Right lobe of liver (tissue), 6 donors: ENCODE measurements at regions not wholly inside any gene's neighbourhood (a gene's known extent, or its start where the extent isn't known, plus 50 kb on each side); places are given as distances from the start of the nearest gene placed in this dataset.

Experiments
- ATAC-seq, 4 donors: fragments of 200-7000 bp; cut with Tn5 transposase; one replicate each; pipeline ENCODE4 v1.9.1; 2020; ENCODE audit warnings: mild to moderate bottlenecking in 4 of 4, moderate library complexity in 4 of 4
- DNase-seq, 3 donors: peaks; one replicate each; pipeline ENCODE4 v3.0.0-alpha.2; 2020
- H3K27ac ChIP-seq, 3 donors: fragments of 200-600 bp; one replicate each; pipeline ENCODE4 v1.8.0; 2022
- H3K27me3 ChIP-seq, 2 donors: fragments of 200-600 bp; one replicate each; pipeline ENCODE4 v1.8.0; 2022
- H3K36me3 ChIP-seq, 4 donors: fragments of 200-600 bp; sonication (generic) in 1 of 4; one replicate each; pipeline versions ENCODE4 v1.5.1 to v1.8.0; 2017 to 2022; ENCODE audit warnings: control low read depth in 1 of 4
- H3K4me1 ChIP-seq, 4 donors: fragments of 200-600 bp; sonication (generic) in 1 of 4; one replicate each; pipeline versions ENCODE4 v1.5.1 to v1.8.0; 2017 to 2022; ENCODE audit warnings: control low read depth in 1 of 4
- H3K4me3 ChIP-seq, 3 donors: fragments of 200-600 bp; one replicate each; pipeline ENCODE4 v1.8.0; 2022
- H3K9me3 ChIP-seq, 4 donors: fragments of 200-600 bp; sonication (generic) in 1 of 4; one replicate each; pipeline versions ENCODE4 v1.5.1 to v1.8.0; 2017 to 2022; ENCODE audit warnings: control low read depth in 1 of 4
- POLR2A ChIP-seq: fragments of 450-650 bp; IDR thresholded peaks from one replicate; pipeline ENCODE4 v1.6.1; 2017; ENCODE audit warnings: antibody characterized with exemption, mild to moderate bottlenecking
- WGBS: methylation state at CpG from one replicate; pipeline ENCODE4 v1.1.6; 2018; ENCODE audit warnings: low coverage, low lambda C conversion rate; ENCODE audit not compliant: insufficient coverage; ENCODE audit errors: missing lambda C conversion rate; 5-methylcytosine and 5-hydroxymethylcytosine counted together
- intact Hi-C, 2 donors: fragments of 100-400 bp; cut with DNase I; formaldehyde crosslinking; loops; one replicate each; pipeline versions ENCODE4 v1.11.2 to v1.14.1; 2022
- TF ChIP-seq, protein P1 (sequence below), 4 donors: fragments of 200-600 bp in 3 of 4; fragments of 450-650 bp in 1 of 4; IDR thresholded peaks; one replicate each; pipeline versions ENCODE4 v1.5.1 to v1.8.0; 2016 to 2022; ENCODE audit warnings: antibody characterized with exemption in 4 of 4, mild to moderate bottlenecking in 2 of 4
- donor health status: DM: no; HTN: yes; CAD: no.
- donor health status: DM: no; HTN: no; CAD: no.
- donor health status: DM: no; HTN: no; CAD: no.
- donor health status: DM: no; HTN: yes; CAD: no.
- donor health status: DM: no; HTN: yes; CAD: no.

DNA sequence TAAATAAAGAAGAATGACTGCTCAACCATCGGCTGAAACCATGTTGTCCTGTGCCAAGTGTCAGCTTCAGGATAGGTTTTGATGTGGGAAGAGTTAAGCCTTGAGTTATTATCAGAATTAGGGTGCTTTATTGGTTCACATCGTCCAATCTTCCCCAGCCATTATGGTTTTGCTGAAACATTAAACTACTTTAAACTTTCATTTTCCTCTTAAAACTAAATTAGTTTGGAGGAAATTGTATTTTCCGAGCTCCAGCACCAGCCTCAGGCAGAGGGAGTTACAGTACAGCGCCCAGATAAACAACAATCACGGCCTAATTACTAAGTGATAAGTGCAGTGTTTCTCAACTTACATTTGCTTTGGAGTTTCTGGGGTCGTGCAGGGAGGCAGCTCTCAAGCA, 80.2 kb downstream of the TMEM114 start:
- TF ChIP-seq POLR2A: no peak
- TF ChIP-seq, protein P1, sequence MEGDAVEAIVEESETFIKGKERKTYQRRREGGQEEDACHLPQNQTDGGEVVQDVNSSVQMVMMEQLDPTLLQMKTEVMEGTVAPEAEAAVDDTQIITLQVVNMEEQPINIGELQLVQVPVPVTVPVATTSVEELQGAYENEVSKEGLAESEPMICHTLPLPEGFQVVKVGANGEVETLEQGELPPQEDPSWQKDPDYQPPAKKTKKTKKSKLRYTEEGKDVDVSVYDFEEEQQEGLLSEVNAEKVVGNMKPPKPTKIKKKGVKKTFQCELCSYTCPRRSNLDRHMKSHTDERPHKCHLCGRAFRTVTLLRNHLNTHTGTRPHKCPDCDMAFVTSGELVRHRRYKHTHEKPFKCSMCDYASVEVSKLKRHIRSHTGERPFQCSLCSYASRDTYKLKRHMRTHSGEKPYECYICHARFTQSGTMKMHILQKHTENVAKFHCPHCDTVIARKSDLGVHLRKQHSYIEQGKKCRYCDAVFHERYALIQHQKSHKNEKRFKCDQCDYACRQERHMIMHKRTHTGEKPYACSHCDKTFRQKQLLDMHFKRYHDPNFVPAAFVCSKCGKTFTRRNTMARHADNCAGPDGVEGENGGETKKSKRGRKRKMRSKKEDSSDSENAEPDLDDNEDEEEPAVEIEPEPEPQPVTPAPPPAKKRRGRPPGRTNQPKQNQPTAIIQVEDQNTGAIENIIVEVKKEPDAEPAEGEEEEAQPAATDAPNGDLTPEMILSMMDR (IDR thresholded peaks at IDR 0.05): no peak
- H3K36me3 ChIP-seq: no peaks in the 10 kb centered on the region
- DNase-seq (no peak), ATAC-seq (no peak)
- intact Hi-C loops: no loop called here
- no peaks in the 10 kb centered on the region for H3K27me3 ChIP-seq
- H3K4me1 ChIP-seq: no peaks in the 10 kb centered on the region
- no peak overlapping the region for H3K4me3 ChIP-seq
- H3K27ac ChIP-seq: no peak overlapping the region
- no peaks in the 10 kb centered on the region for H3K9me3 ChIP-seq
- WGBS: 37% methylated on average over 6 of the region's 6 CpGs

DNA sequence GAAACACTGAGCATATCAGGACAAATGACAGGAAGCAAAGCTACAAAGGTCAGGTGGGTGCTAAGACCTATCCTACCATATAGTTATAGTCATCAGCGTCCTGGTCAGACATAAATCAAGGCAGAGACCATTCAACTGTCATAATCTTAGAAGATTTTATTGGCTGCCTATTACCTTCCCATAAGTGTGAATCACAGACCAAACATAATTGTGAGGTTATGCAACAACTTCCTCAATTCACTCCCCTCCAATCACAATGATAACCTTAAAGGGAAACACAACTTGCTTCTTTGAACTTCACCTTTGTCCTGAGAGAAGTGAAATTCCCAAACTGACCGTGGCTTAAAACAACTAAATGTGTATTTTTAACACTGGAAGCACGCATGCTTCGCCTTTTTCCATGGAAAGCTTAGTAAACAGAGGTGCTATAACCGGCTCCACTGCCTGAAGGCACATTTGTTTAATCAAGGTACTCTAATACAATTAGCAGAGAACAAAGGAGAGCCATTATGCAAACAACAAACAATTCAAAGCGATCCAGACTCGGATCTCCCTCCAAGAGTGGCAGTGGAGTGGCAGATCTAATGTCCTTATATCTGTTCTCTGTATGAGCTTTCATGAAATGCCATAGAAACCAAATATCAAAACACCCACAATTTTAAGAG, 84.9 kb downstream of the TMEM114 start:
- Histone ChIP-seq H3K9me3 (no peaks in the 10 kb centered on the region), H3K4me1 (no peaks in the 10 kb centered on the region), H3K36me3 (no peaks in the 10 kb centered on the region), H3K27ac (no peak overlapping the region), H3K27me3 (no peaks in the 10 kb centered on the region), H3K4me3 (no peak overlapping the region)
- DNase-seq (no peak), ATAC-seq (no peak)
- WGBS: 19% methylated on average over 7 of the region's 7 CpGs
- TF ChIP-seq, protein P1 (IDR thresholded peaks at IDR 0.05): no peak
- TF ChIP-seq POLR2A: no peak
- intact Hi-C loops: no loop called here

DNA sequence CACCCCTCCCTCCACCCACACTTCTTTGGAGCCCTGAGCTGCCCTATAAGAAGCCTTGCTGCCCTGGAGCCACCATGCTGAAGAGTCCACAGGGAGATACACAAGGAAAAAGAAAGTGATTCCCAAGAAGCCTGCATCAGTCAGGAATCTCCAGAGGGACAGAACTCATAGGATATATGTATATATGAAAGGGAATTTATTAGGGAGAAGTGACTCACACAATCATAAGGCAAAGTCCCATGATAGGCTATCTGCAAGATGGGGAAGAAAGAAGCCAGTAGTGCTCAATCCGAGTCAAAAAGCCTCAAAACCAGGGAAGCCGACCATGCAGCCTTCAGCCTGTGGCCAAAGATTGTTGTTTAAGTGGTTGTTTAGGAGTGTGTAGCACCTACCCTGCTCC, 87.9 kb downstream of the TMEM114 start:
- Histone ChIP-seq H3K4me1 (no peaks in the 10 kb centered on the region), H3K27ac (no peak overlapping the region), H3K9me3 (no peaks in the 10 kb centered on the region), H3K4me3 (no peak overlapping the region), H3K27me3 (no peaks in the 10 kb centered on the region), H3K36me3 (no peaks in the 10 kb centered on the region)
- intact Hi-C loops: no loop called here
- no peak for ATAC-seq
- WGBS: 13% methylated on average over 2 of the region's 2 CpGs
- TF ChIP-seq, protein P1 (IDR thresholded peaks at IDR 0.05): no peak
- TF ChIP-seq POLR2A: no peak
- DNase-seq: no peak

DNA sequence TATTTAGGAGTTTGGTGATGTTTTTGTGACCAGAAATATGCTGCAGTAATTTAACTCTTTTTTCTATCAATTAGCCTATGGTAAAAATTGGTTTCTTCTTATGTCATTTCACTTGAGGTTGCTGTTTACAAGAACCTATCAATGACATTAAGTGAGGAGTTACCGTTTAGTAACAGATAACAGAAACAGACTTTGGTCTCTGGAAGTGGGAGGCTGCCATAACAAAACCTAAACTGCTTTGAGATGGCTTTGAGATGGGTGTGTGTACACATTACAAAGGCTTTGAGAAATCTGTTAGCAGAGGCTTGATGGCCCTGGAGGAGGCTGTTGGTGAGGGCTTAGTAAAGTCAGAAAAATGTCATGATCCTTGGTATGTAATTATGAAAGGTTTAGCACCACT, 90.0 kb downstream of the TMEM114 start:
- Histone ChIP-seq H3K27ac (no peak overlapping the region), H3K27me3 (no peaks in the 10 kb centered on the region), H3K4me3 (no peak overlapping the region), H3K9me3 (no peaks in the 10 kb centered on the region), H3K36me3 (no peaks in the 10 kb centered on the region), H3K4me1 (no peaks in the 10 kb centered on the region)
- intact Hi-C loops: no loop called here
- DNase-seq: no peak
- ATAC-seq: no peak
- no peak for TF ChIP-seq POLR2A
- TF ChIP-seq, protein P1 (IDR thresholded peaks at IDR 0.05): no peak
- WGBS: 4% methylated on average over 1 of the region's 1 CpG

DNA sequence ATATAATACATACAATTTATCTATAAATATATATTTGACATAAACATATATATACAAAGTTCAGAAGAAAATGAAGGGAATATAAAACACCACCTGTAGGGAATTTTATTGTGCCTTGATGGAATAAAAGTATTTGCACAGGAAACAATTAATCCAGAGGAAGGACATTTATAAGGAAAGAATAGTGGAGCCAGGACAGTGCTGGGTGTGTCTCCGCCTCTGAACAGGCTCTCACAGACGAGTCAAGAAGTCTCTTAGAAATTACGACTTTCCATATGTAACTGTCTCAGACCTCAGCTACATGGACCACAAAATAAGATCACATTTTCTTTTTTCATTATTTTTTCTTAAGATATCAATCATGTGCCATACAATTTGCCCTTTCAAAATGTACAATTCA, 93.9 kb downstream of the TMEM114 start:
- Histone ChIP-seq H3K27me3 (no peaks in the 10 kb centered on the region), H3K4me3 (no peak overlapping the region), H3K4me1 (no peaks in the 10 kb centered on the region), H3K9me3 (no peaks in the 10 kb centered on the region), H3K36me3 (no peaks in the 10 kb centered on the region), H3K27ac (no peak overlapping the region)
- TF ChIP-seq, protein P1 (IDR thresholded peaks at IDR 0.05): no peak
- TF ChIP-seq POLR2A: no peak
- WGBS: 47% methylated on average over 3 of the region's 3 CpGs
- no peak for DNase-seq
- intact Hi-C loops: no loop called here
- no peak for ATAC-seq
